Adipocyte (in vitro differentiated cells): ENCODE measurements at regions not wholly inside any gene's neighbourhood (a gene's known extent, or its start where the extent isn't known, plus 50 kb on each side); places are given as distances from the start of the nearest gene placed in this dataset.

Experiments
- DNase-seq: peaks from one replicate; pipeline ENCODE4 v3.0.0-alpha.2; 2015; ENCODE audit warnings: low read depth
- H3K27me3 ChIP-seq: replicated peaks from 2 replicates; pipeline ENCODE4 v1.7.0; 2013; ENCODE audit warnings: mild to moderate bottlenecking, low read length, moderate library complexity; ENCODE audit not compliant: control insufficient read depth, insufficient read depth
- H3K36me3 ChIP-seq: 2 replicates; pipeline ENCODE4 v1.7.0; 2013; ENCODE audit warnings: low read length, mild to moderate bottlenecking, moderate library complexity; ENCODE audit not compliant: control insufficient read depth, insufficient read depth, severe bottlenecking
- H3K4me1 ChIP-seq: 2 replicates; pipeline ENCODE4 v1.7.0; 2013; ENCODE audit warnings: mild to moderate bottlenecking, low read length, moderate library complexity; ENCODE audit not compliant: control insufficient read depth, insufficient read depth
- H3K4me3 ChIP-seq: 2 replicates; pipeline ENCODE4 v1.7.0; 2013; ENCODE audit warnings: mild to moderate bottlenecking, low read length, moderate library complexity
- H3K9ac ChIP-seq: 2 replicates; pipeline ENCODE4 v1.7.0; 2013; ENCODE audit warnings: mild to moderate bottlenecking, low read length, moderate library complexity
- H3K9me3 ChIP-seq: 2 replicates; pipeline ENCODE4 v1.7.0; 2013; ENCODE audit warnings: mild to moderate bottlenecking, low read length, moderate library complexity; ENCODE audit not compliant: control insufficient read depth

- H3K36me3 ChIP-seq: no peaks in the 10 kb centered on the region
- DNase-seq: no peak
- H3K4me1 ChIP-seq: peaks cover 12% of the 10 kb centered on the region
- H3K9ac ChIP-seq: no peak overlapping the region
- no peaks in the 10 kb centered on the region for H3K9me3 ChIP-seq
- no peak overlapping the region for H3K4me3 ChIP-seq
- no peaks in the 10 kb centered on the region for H3K27me3 ChIP-seq
Measured at GRCh38 chr15:37820380-37821128, 113.9 kb upstream of the TMCO5A start.

- Histone ChIP-seq H3K36me3 (no peaks in the 10 kb centered on the region), H3K4me3 (no peak overlapping the region), H3K4me1 (peaks cover 12% of the 10 kb centered on the region), H3K27me3 (no peaks in the 10 kb centered on the region), H3K9me3 (no peaks in the 10 kb centered on the region), H3K9ac (no peak overlapping the region)
- DNase-seq: no peak
Measured at GRCh38 chr15:37823601-37824275, 110.7 kb upstream of the TMCO5A start.

- H3K4me3 ChIP-seq: no peak overlapping the region
- no peaks in the 10 kb centered on the region for H3K36me3 ChIP-seq
- no peaks in the 10 kb centered on the region for H3K27me3 ChIP-seq
- no peak overlapping the region for H3K9ac ChIP-seq
- H3K4me1 ChIP-seq: peaks cover 12% of the 10 kb centered on the region
- no peaks in the 10 kb centered on the region for H3K9me3 ChIP-seq
- DNase-seq: peak; percentile 73
Measured at GRCh38 chr15:37824717-37825382, 109.6 kb upstream of the TMCO5A start.

- DNase-seq: peak; percentile 27
- no peak overlapping the region for H3K4me3 ChIP-seq
- no peaks in the 10 kb centered on the region for H3K36me3 ChIP-seq
- peaks cover 9% of the 10 kb centered on the region for H3K9me3 ChIP-seq
- no peaks in the 10 kb centered on the region for H3K4me1 ChIP-seq
- H3K27me3 ChIP-seq: no peaks in the 10 kb centered on the region
- H3K9ac ChIP-seq: no peak overlapping the region
Measured at GRCh38 chr15:37837276-37837675, 97.2 kb upstream of the TMCO5A start.

- H3K4me3 ChIP-seq: no peak overlapping the region
- no peaks in the 10 kb centered on the region for H3K4me1 ChIP-seq
- no peaks in the 10 kb centered on the region for H3K36me3 ChIP-seq
- H3K9ac ChIP-seq: no peak overlapping the region
- H3K27me3 ChIP-seq: no peaks in the 10 kb centered on the region
- no peak for DNase-seq
- H3K9me3 ChIP-seq: peaks cover 3% of the 10 kb centered on the region
Measured at GRCh38 chr15:37847776-37848175, 86.7 kb upstream of the TMCO5A start.

GRCh38 chr15:37856109-37856508 is 78.3 kb upstream of the TMCO5A start:
- no peaks in the 10 kb centered on the region for H3K4me1 ChIP-seq
- DNase-seq: no peak
- no peaks in the 10 kb centered on the region for H3K9me3 ChIP-seq

GRCh38 chr15:37860896-37861295 is 73.5 kb upstream of the TMCO5A start:
- no peaks in the 10 kb centered on the region for H3K9me3 ChIP-seq
- no peak overlapping the region for H3K9ac ChIP-seq
- no peaks in the 10 kb centered on the region for H3K27me3 ChIP-seq
- no peaks in the 10 kb centered on the region for H3K36me3 ChIP-seq
- H3K4me1 ChIP-seq: no peaks in the 10 kb centered on the region
- no peak for DNase-seq
- H3K4me3 ChIP-seq: no peak overlapping the region

More at GRCh38 chr15:37856109-37856508, 78.3 kb upstream of the TMCO5A start:
- Histone ChIP-seq H3K9ac (no peak overlapping the region), H3K36me3 (no peaks in the 10 kb centered on the region), H3K4me3 (no peak overlapping the region), H3K27me3 (peaks cover 5% of the 10 kb centered on the region)

GRCh38 chr15:37865687-37866086 is 68.8 kb upstream of the TMCO5A start:
- Histone ChIP-seq H3K36me3 (no peaks in the 10 kb centered on the region), H3K9ac (no peak overlapping the region), H3K4me3 (no peak overlapping the region), H3K9me3 (no peaks in the 10 kb centered on the region), H3K4me1 (no peaks in the 10 kb centered on the region), H3K27me3 (no peaks in the 10 kb centered on the region)
- DNase-seq: no peak

GRCh38 chr15:37870711-37871110 is 63.7 kb upstream of the TMCO5A start:
- no peaks in the 10 kb centered on the region for H3K36me3 ChIP-seq
- H3K4me1 ChIP-seq: peaks cover 16% of the 10 kb centered on the region
- no peak for DNase-seq
- H3K9ac ChIP-seq: no peak overlapping the region
- H3K4me3 ChIP-seq: no peak overlapping the region
- no peaks in the 10 kb centered on the region for H3K9me3 ChIP-seq
- H3K27me3 ChIP-seq: no peaks in the 10 kb centered on the region

- H3K27me3 ChIP-seq: no peaks in the 10 kb centered on the region
- peak; percentile 10 for DNase-seq
Measured at GRCh38 chr15:37872661-37873060, 61.8 kb upstream of the TMCO5A start.

GRCh38 chr15:37873336-37873735 is 61.1 kb upstream of the TMCO5A start:
- Histone ChIP-seq H3K4me3 (no peak overlapping the region), H3K36me3 (no peaks in the 10 kb centered on the region), H3K27me3 (no peaks in the 10 kb centered on the region), H3K9me3 (no peaks in the 10 kb centered on the region), H3K4me1 (peaks cover 29% of the 10 kb centered on the region), H3K9ac (no peak overlapping the region)
- peak; percentile 61 for DNase-seq

More at GRCh38 chr15:37872661-37873060, 61.8 kb upstream of the TMCO5A start:
- Histone ChIP-seq H3K4me3 (peak overlapping the region; percentile 72), H3K4me1 (peaks cover 22% of the 10 kb centered on the region), H3K9me3 (no peaks in the 10 kb centered on the region), H3K36me3 (no peaks in the 10 kb centered on the region), H3K9ac (peak overlapping the region; percentile 58)
